ENCODE measurements at regions not wholly inside any gene's neighbourhood (a gene's known extent, or its start where the extent isn't known, plus 50 kb on each side); places are given as distances from the start of the nearest gene placed in this dataset.
"Not testable (repeated sequence)": the region's sequence is repeated elsewhere in the genome, so short reads cannot be mapped to it uniquely, and the experiment has no call there.

GRCh38 chr5:88643315-88643714, 239.7 kb downstream of the MEF2C start:
- Histone ChIP-seq H3K9me3 (no peaks in the 10 kb centered on the region), H3K27ac (no peak overlapping the region), H3K27me3 (no peaks in the 10 kb centered on the region), H3K36me3 (no peaks in the 10 kb centered on the region), H3K4me1 (no peaks in the 10 kb centered on the region), H3K4me3 (no peak overlapping the region)
- TF ChIP-seq EP300 (IDR thresholded peaks at IDR 0.05), result no peak
- TF ChIP-seq POLR2A (IDR thresholded peaks at IDR 0.05), result no peak
- TF ChIP-seq CTCF (IDR thresholded peaks at IDR 0.05), result no peak
- DNase-seq (ENCODE audit: low spot score in 2 of 2), result no peak

- H3K27me3 ChIP-seq, result no peaks in the 10 kb centered on the region
- H3K4me1 ChIP-seq, result no peaks in the 10 kb centered on the region
- H3K27ac ChIP-seq, result no peak overlapping the region
- H3K36me3 ChIP-seq, result no peaks in the 10 kb centered on the region
- no peak for TF ChIP-seq CTCF (IDR thresholded peaks at IDR 0.05)
- TF ChIP-seq EP300 (IDR thresholded peaks at IDR 0.05), result no peak
- TF ChIP-seq POLR2A (IDR thresholded peaks at IDR 0.05), result no peak
- 50 to 62% methylated on average over 2 of the region's 2 CpGs for WGBS, 2 donors
- H3K4me3 ChIP-seq, result no peak overlapping the region
- DNase-seq (ENCODE audit: low spot score in 2 of 2), result no peak
- no peaks in the 10 kb centered on the region for H3K9me3 ChIP-seq
These were observed 249.0 kb downstream of the MEF2C start for GRCh38 chr5:88634014-88634413.

- H3K27me3 ChIP-seq; H3K36me3 ChIP-seq; H3K4me3 ChIP-seq; H3K27ac ChIP-seq; DNase-seq (ENCODE audit: low spot score in 2 of 2); H3K4me1 ChIP-seq: not testable (repeated sequence)
- peaks cover 0 to 31% (median 0%) of the 10 kb centered on the region in 4 donors for H3K9me3 ChIP-seq
- WGBS, 2 donors, result 93 to 100% methylated on average over 4 to 5 of the region's 5 CpGs
These were observed 260.1 kb downstream of the MEF2C start for GRCh38 chr5:88622890-88623289.

GRCh38 chr5:88615767-88616166, 267.2 kb downstream of the MEF2C start:
- not testable (repeated sequence) for H3K4me1 ChIP-seq; H3K36me3 ChIP-seq; H3K27me3 ChIP-seq; H3K4me3 ChIP-seq; DNase-seq (ENCODE audit: low spot score in 2 of 2); H3K27ac ChIP-seq
- WGBS, 2 donors, result 96% methylated on average over 5 of the region's 32 CpGs; no CpG with 5 or more reads in 1 of the 2 donors
- peaks cover 0 to 30% (median 4%) of the 10 kb centered on the region in 4 donors for H3K9me3 ChIP-seq

GRCh38 chr5:88613051-88613450, 269.9 kb downstream of the MEF2C start:
- H3K36me3 ChIP-seq, result no peaks in the 10 kb centered on the region
- H3K9me3 ChIP-seq, result peaks cover 0 to 18% (median 4%) of the 10 kb centered on the region in 4 donors
- no peak overlapping the region for H3K27ac ChIP-seq
- H3K4me3 ChIP-seq, result no peak overlapping the region
- no peaks in the 10 kb centered on the region for H3K27me3 ChIP-seq
- TF ChIP-seq POLR2A (IDR thresholded peaks at IDR 0.05), result no peak
- TF ChIP-seq CTCF (IDR thresholded peaks at IDR 0.05), result no peak
- no peak for TF ChIP-seq EP300 (IDR thresholded peaks at IDR 0.05)
- H3K4me1 ChIP-seq, result no peaks in the 10 kb centered on the region
- DNase-seq (ENCODE audit: low spot score in 2 of 2), result no peak

GRCh38 chr5:88610586-88610985, 272.4 kb downstream of the MEF2C start:
- Histone ChIP-seq H3K4me1 (no peaks in the 10 kb centered on the region), H3K27ac (no peak overlapping the region), H3K27me3 (no peaks in the 10 kb centered on the region), H3K9me3 (peaks cover 0 to 10% (median 4%) of the 10 kb centered on the region in 4 donors), H3K4me3 (no peak overlapping the region), H3K36me3 (no peaks in the 10 kb centered on the region)
- no peak for TF ChIP-seq POLR2A (IDR thresholded peaks at IDR 0.05)
- no peak for TF ChIP-seq EP300 (IDR thresholded peaks at IDR 0.05)
- TF ChIP-seq CTCF (IDR thresholded peaks at IDR 0.05), result no peak
- WGBS, 2 donors, result 85 to 86% methylated on average over 3 of the region's 3 CpGs
- no peak for DNase-seq (ENCODE audit: low spot score in 2 of 2)
